ENCODE measurements at regions not wholly inside any gene's neighbourhood (a gene's known extent, or its start where the extent isn't known, plus 50 kb on each side); places are given as distances from the start of the nearest gene placed in this dataset.
"Not testable (repeated sequence)": the region's sequence is repeated elsewhere in the genome, so short reads cannot be mapped to it uniquely, and the experiment has no call there.

DNA sequence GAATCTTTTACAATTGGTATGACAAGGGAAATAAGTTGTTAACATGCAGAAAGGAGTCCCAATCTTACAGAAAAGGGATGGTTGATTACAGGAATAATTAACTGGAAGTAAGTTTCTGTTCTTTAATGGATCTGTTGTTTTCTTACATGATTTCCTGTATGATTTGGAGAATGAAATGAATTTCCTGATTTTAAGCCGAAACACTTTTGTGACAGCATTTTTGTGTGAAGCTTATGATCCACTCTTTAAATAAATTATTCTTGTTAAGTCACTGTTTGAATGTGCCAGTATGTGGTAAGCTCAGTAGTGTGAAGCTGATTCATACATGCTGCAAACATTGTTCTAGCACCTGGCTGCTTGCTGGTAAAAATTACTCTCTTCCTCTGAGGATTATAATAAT is 516.2 kb downstream of the DCDC2C start:
- H3K36me3 ChIP-seq: no peaks in the 10 kb centered on the region
- no peak overlapping the region for H3K4me3 ChIP-seq
- DNase-seq (ENCODE audit: low spot score in 2 of 2): no peak
- H3K27me3 ChIP-seq: no peaks in the 10 kb centered on the region
- no peaks in the 10 kb centered on the region for H3K9me3 ChIP-seq
- H3K27ac ChIP-seq: no peak overlapping the region
- H3K4me1 ChIP-seq: no peaks in the 10 kb centered on the region
- intact Hi-C loops (cut with DNase I; ENCODE audit: low total_unique reads): no loop called here
- TF ChIP-seq POLR2A (IDR thresholded peaks at IDR 0.05) (no peak), POLR2AphosphoS5 (IDR thresholded peaks at IDR 0.05) (no peak)
- TF ChIP-seq, protein P1, sequence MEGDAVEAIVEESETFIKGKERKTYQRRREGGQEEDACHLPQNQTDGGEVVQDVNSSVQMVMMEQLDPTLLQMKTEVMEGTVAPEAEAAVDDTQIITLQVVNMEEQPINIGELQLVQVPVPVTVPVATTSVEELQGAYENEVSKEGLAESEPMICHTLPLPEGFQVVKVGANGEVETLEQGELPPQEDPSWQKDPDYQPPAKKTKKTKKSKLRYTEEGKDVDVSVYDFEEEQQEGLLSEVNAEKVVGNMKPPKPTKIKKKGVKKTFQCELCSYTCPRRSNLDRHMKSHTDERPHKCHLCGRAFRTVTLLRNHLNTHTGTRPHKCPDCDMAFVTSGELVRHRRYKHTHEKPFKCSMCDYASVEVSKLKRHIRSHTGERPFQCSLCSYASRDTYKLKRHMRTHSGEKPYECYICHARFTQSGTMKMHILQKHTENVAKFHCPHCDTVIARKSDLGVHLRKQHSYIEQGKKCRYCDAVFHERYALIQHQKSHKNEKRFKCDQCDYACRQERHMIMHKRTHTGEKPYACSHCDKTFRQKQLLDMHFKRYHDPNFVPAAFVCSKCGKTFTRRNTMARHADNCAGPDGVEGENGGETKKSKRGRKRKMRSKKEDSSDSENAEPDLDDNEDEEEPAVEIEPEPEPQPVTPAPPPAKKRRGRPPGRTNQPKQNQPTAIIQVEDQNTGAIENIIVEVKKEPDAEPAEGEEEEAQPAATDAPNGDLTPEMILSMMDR (IDR thresholded peaks at IDR 0.05): no peak

DNA sequence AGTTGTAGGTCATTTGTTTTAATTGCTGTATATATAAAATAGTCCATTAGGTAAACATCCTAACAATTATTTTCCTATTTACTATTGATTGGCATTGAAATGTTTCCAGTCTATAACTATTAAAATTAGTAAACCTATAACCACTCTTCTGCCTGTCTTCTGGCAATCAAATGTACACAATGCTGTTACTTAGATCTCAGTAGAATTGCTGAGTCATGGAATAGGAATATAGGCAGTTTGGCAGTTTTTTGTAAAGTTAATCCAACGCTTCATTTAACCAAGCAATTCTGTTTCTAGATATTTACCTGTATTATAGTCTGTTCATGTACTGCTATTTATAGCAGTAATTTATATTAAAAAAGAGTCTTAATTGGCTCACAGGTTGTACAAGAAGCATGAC is 518.1 kb downstream of the DCDC2C start:
- Histone ChIP-seq H3K4me3 (no peak overlapping the region), H3K9me3 (no peaks in the 10 kb centered on the region), H3K36me3 (no peaks in the 10 kb centered on the region), H3K27me3 (no peaks in the 10 kb centered on the region), H3K27ac (no peak overlapping the region), H3K4me1 (no peaks in the 10 kb centered on the region)
- intact Hi-C loops (cut with DNase I; ENCODE audit: low total_unique reads): no loop called here
- TF ChIP-seq POLR2AphosphoS5 (IDR thresholded peaks at IDR 0.05) (no peak), POLR2A (IDR thresholded peaks at IDR 0.05) (no peak)
- TF ChIP-seq, protein P1 (IDR thresholded peaks at IDR 0.05): no peak
- DNase-seq (ENCODE audit: low spot score in 2 of 2): no peak

DNA sequence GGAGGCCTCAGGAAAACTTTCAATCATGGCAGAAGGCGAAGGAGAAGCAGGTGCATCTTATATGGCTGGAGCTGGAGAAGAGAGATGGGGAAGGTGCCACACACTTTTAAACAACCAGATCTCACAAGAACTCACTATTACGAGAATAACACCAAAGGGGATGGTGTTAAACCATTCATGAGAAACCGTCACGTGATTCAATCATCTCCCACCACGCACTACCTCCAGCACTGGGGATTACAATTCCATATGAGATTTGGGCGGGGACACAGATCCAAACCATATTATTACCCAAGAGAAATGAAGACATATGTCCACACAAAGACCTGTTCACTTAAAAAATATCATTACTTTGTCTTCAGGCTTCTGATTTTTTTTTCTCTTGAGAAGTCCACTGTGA is 518.5 kb downstream of the DCDC2C start:
- Histone ChIP-seq H3K4me3 (no peak overlapping the region), H3K4me1 (no peaks in the 10 kb centered on the region), H3K27me3 (no peaks in the 10 kb centered on the region), H3K9me3 (no peaks in the 10 kb centered on the region), H3K27ac (no peak overlapping the region), H3K36me3 (no peaks in the 10 kb centered on the region)
- intact Hi-C loops (cut with DNase I; ENCODE audit: low total_unique reads): no loop called here
- TF ChIP-seq POLR2A (IDR thresholded peaks at IDR 0.05) (no peak), POLR2AphosphoS5 (IDR thresholded peaks at IDR 0.05) (no peak)
- TF ChIP-seq, protein P1 (IDR thresholded peaks at IDR 0.05): no peak
- no peak for DNase-seq (ENCODE audit: low spot score in 2 of 2)

DNA sequence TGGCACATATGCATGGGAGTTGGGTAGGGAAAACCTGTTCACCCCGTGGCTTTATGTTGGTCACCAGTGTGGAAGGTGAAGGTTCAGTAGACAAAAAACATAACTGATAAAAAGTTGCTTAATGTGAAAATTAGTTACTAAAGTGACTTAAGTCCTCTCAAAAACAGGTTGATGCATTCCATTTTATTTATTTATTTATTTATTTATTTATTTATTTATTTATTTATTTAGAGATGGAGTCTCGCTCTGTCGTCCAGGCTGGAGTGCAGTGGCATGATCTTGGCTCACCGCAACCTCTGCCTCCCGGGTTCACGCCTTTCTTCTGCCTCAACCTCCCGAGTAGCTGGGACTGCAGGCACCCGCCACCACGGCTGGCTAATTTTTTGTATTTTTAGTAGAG is 541.0 kb downstream of the DCDC2C start:
- DNase-seq (ENCODE audit: low spot score in 2 of 2); intact Hi-C loops (cut with DNase I; ENCODE audit: low total_unique reads); H3K36me3 ChIP-seq; H3K27ac ChIP-seq; H3K4me3 ChIP-seq; H3K4me1 ChIP-seq; H3K27me3 ChIP-seq; H3K9me3 ChIP-seq: not testable (repeated sequence)

DNA sequence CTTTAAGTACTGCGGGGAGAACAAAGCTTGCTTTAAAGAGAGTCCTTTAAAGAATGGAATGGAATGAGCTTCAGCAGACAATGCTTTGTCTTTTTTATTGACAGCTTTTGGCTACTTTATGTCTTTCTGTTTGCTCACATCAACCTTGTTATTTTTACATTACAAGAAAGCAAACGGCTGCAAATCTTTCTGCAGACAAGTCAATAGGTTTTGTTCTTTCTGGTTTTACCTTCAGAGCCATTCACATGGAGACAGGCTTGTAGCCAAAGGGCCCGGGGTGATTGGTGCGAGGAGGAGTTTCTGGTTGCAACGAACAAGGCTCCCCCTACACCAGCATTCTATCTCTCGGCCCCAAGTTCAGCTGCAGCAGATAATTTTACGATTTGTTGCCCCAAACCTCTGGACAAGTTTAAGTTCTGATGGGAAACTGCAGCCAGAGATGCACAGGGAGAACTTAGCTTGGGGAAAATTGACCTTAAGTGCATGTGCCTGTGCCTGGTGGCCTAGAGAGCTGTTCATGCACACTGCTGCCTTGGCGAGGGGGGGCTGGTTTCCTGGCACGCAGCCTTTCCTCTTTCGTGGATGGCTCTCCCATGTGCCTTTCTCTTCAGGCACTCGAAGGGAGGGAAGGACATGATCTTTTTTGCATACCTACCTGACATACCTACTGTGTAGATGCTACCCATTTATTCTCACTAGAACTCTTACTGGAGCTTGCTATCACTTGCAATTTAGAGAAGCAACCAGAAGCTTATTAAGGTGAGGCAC is 543.2 kb downstream of the DCDC2C start:
- H3K4me1 ChIP-seq: no peaks in the 10 kb centered on the region
- no peak for DNase-seq (ENCODE audit: low spot score in 2 of 2)
- no peak overlapping the region for H3K4me3 ChIP-seq
- no peaks in the 10 kb centered on the region for H3K9me3 ChIP-seq
- intact Hi-C loops (cut with DNase I; ENCODE audit: low total_unique reads): no loop called here
- H3K27ac ChIP-seq: no peak overlapping the region
- no peaks in the 10 kb centered on the region for H3K36me3 ChIP-seq
- TF ChIP-seq, protein P1 (IDR thresholded peaks at IDR 0.05): no peak
- H3K27me3 ChIP-seq: no peaks in the 10 kb centered on the region

DNA sequence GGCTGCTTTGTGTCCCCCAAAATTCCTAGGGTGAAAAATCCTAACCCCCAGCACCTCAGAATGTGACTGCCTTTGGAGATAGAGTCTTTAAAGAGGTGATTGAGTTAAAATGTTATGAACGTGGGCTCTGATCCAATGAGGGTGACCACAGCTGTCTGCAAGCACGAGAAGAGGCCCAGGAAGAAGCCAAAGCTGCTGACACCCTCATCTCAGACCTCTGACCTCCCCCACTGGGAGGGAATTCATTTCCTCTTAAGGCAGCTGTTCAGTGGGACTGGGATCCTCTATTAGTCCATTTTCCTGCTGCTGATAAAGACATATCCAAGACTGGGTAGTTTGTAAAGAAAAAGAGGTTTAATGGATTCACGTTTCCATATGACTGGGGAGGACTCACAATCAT is 544.4 kb downstream of the DCDC2C start:
- no peak overlapping the region for H3K4me3 ChIP-seq
- no peaks in the 10 kb centered on the region for H3K27me3 ChIP-seq
- intact Hi-C loops (cut with DNase I; ENCODE audit: low total_unique reads): no loop called here
- H3K9me3 ChIP-seq: no peaks in the 10 kb centered on the region
- no peak overlapping the region for H3K27ac ChIP-seq
- H3K4me1 ChIP-seq: no peaks in the 10 kb centered on the region
- no peak for DNase-seq (ENCODE audit: low spot score in 2 of 2)
- no peaks in the 10 kb centered on the region for H3K36me3 ChIP-seq
- TF ChIP-seq POLR2AphosphoS5 (IDR thresholded peaks at IDR 0.05) (no peak), POLR2A (IDR thresholded peaks at IDR 0.05) (no peak)
- TF ChIP-seq, protein P1 (IDR thresholded peaks at IDR 0.05): no peak

Data from breast epithelium (tissue), 4 donors.